Subcutaneous abdominal adipose tissue (tissue), 5 donors: ENCODE measurements at regions not wholly inside any gene's neighbourhood (a gene's known extent, or its start where the extent isn't known, plus 50 kb on each side); places are given as distances from the start of the nearest gene placed in this dataset.

Source experiments
- H3K27ac ChIP-seq: one replicate; pipeline ENCODE4 v1.7.0; 2013; ENCODE audit warnings: low read depth, mild to moderate bottlenecking, inconsistent platforms, low read length, moderate library complexity
- H3K27me3 ChIP-seq, 5 donors: one replicate each; pipeline ENCODE4 v1.7.0; 2013; ENCODE audit warnings: low read length in 5 of 5, inconsistent platforms in 1 of 5; ENCODE audit not compliant: control insufficient read depth in 5 of 5, insufficient read depth in 4 of 5
- H3K36me3 ChIP-seq, 5 donors: one replicate each; pipeline ENCODE4 v1.7.0; 2013; ENCODE audit warnings: low read length in 5 of 5; ENCODE audit not compliant: control insufficient read depth in 5 of 5, insufficient read depth in 5 of 5
- H3K4me1 ChIP-seq, 5 donors: one replicate each; pipeline ENCODE4 v1.7.0; 2013; ENCODE audit warnings: low read length in 5 of 5, mild to moderate bottlenecking in 3 of 5, moderate library complexity in 1 of 5; ENCODE audit not compliant: control insufficient read depth in 5 of 5, insufficient read depth in 5 of 5
- H3K4me3 ChIP-seq, 5 donors: one replicate each; pipeline ENCODE4 v1.7.0; 2013; ENCODE audit warnings: low read length in 5 of 5, low read depth in 1 of 5
- H3K9ac ChIP-seq, 5 donors: one replicate each; pipeline ENCODE4 v1.7.0; 2013; ENCODE audit warnings: low read length in 5 of 5, mild to moderate bottlenecking in 4 of 5, moderate library complexity in 3 of 5
- H3K9me3 ChIP-seq, 5 donors: one replicate each; pipeline ENCODE4 v1.7.0; 2013; ENCODE audit warnings: low read length in 5 of 5; ENCODE audit not compliant: control insufficient read depth in 5 of 5
- donor health status: healthy.
- donor health status: healthy.
- donor health status: healthy.
- donor health status: healthy.
- donor health status: healthy.

DNA sequence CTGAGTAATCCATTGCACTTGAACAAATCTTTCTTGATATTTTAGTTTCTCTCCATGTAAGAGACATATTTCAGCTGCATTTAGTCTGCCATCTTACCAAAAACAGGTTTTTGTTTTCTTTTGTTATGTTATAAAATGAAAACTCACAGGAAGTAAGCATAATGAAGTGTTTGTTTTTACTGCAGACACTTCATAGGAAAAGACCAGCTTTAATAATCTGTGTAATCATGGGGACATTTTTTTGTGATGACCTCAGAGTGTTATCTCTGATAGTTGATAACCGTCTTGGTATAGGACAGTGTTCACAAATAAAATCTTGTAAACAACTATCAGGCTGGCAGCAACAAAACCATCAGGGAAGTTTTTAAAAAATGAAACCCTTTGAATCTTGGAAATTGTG is 266.2 kb upstream of the OR4E1 start:
- H3K4me3 ChIP-seq, result no peak overlapping the region
- no peaks in the 10 kb centered on the region for H3K4me1 ChIP-seq
- no peaks in the 10 kb centered on the region for H3K27me3 ChIP-seq
- no peak overlapping the region for H3K27ac ChIP-seq
- H3K36me3 ChIP-seq, result no peaks in the 10 kb centered on the region
- H3K9ac ChIP-seq, result no peak overlapping the region
- H3K9me3 ChIP-seq, result no peaks in the 10 kb centered on the region

DNA sequence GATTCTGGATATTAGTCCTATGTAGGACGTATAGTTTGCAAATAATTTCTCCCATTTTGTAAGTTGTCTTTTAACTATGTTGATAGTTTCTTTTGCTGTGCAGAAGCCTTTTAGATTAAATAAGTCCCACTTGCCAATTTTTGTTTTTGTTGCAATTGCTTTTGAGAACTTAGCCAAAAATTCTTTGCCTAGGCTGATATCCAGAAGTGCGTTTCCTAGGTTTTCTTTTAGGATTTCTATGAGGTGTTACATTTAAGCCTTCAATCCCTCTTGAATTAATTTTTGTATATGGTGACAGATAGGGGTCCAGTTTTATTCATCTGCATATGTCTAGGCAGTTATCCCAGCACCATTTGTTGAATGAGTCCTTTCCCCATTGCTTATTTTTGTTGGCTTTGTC is 264.4 kb upstream of the OR4E1 start:
- H3K9me3 ChIP-seq, result no peaks in the 10 kb centered on the region
- no peaks in the 10 kb centered on the region for H3K36me3 ChIP-seq
- no peaks in the 10 kb centered on the region for H3K27me3 ChIP-seq
- no peak overlapping the region for H3K4me3 ChIP-seq
- H3K9ac ChIP-seq, result no peak overlapping the region
- H3K4me1 ChIP-seq, result no peaks in the 10 kb centered on the region
- H3K27ac ChIP-seq, result no peak overlapping the region

DNA sequence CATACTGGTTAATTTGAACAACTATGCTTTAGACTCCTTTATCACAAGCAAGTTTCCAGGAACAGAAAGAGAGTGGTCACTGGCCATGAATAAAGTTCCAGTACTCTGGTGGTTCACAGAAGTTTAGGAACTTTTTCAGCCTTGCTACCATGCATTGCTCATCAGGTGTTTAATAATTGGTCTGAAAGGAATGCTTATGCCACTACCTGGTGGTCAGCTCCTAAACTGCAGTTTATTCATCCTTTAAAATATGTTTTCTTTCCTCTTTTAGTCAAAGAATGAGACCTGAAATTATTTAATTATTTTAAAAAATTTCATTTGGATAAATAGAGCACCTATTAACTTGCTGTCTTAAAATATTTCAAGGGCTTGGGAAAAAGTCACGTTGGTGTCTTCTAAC is 260.1 kb upstream of the OR4E1 start:
- Histone ChIP-seq H3K4me3 (no peak overlapping the region), H3K9me3 (no peaks in the 10 kb centered on the region), H3K27me3 (no peaks in the 10 kb centered on the region), H3K36me3 (no peaks in the 10 kb centered on the region), H3K27ac (no peak overlapping the region), H3K4me1 (no peaks in the 10 kb centered on the region), H3K9ac (no peak overlapping the region)

DNA sequence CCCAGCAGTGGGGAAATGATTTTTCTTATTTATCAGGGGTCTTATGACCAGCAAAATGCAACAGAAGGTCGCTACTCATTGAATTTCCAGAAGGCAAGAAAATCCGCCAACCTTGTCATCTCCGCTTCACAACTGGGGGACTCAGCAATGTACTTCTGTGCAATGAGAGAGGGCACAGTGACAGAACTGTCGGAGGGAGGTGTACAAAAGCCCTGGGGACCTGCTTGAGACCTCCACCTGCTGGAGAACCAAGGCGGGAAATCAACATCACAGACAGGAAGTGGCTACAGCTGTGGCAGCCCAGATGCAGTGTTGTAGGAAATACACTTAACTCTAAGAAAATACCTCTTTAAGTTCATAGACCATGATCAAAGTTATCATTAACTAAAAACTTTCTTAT is 250.9 kb upstream of the OR4E1 start:
- Histone ChIP-seq H3K9ac (no peak overlapping the region), H3K4me1 (no peaks in the 10 kb centered on the region), H3K9me3 (no peaks in the 10 kb centered on the region), H3K27ac (no peak overlapping the region), H3K27me3 (peaks cover 0 to 3% (median 0%) of the 10 kb centered on the region in 5 donors), H3K4me3 (no peak overlapping the region), H3K36me3 (no peaks in the 10 kb centered on the region)

DNA sequence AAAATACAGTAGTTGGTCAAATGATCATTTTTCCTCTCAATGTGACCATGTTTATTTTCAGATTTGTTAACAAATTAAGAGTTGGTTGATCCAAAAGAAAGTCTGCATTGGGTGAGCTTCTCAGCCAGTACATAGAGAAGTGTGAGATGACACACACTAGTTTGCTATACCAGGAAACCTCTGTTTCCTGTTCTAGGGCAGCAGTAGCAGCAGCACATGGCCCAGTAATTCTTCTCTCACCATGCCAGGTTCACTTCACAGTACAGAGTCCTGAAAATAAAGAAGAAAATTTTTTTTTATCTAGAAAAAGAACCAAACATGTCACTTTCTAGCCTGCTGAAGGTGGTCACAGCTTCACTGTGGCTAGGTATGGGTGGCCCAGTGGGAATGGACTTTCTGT is 250.2 kb upstream of the OR4E1 start:
- no peak overlapping the region for H3K27ac ChIP-seq
- no peak overlapping the region for H3K9ac ChIP-seq
- H3K9me3 ChIP-seq, result no peaks in the 10 kb centered on the region
- no peak overlapping the region for H3K4me3 ChIP-seq
- H3K27me3 ChIP-seq, result peaks cover 0 to 3% (median 0%) of the 10 kb centered on the region in 5 donors
- H3K4me1 ChIP-seq, result no peaks in the 10 kb centered on the region
- H3K36me3 ChIP-seq, result no peaks in the 10 kb centered on the region

DNA sequence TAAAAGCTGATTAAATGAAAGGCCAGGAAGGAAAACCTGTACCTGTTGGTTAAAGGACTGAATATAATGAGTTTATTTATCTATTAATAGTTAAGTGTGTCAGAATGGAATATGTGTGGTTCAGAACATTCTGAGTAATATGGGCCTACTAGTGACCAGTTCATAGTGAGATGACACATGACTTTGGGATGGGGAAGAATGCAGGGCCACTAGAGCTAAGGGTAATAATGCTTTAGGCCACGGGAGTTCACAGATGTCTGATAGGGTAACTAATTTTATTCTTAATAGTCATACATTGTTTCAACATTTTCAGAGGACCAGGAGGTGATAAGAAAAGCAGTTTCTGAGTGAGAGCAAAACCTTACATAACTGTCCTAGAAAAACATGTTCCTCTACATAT is 247.8 kb upstream of the OR4E1 start:
- Histone ChIP-seq H3K9ac (no peak overlapping the region), H3K4me3 (no peak overlapping the region), H3K4me1 (peaks cover 0 to 4% (median 0%) of the 10 kb centered on the region in 5 donors), H3K9me3 (no peaks in the 10 kb centered on the region), H3K27me3 (peaks cover 0 to 3% (median 0%) of the 10 kb centered on the region in 5 donors), H3K27ac (no peak overlapping the region), H3K36me3 (no peaks in the 10 kb centered on the region)

DNA sequence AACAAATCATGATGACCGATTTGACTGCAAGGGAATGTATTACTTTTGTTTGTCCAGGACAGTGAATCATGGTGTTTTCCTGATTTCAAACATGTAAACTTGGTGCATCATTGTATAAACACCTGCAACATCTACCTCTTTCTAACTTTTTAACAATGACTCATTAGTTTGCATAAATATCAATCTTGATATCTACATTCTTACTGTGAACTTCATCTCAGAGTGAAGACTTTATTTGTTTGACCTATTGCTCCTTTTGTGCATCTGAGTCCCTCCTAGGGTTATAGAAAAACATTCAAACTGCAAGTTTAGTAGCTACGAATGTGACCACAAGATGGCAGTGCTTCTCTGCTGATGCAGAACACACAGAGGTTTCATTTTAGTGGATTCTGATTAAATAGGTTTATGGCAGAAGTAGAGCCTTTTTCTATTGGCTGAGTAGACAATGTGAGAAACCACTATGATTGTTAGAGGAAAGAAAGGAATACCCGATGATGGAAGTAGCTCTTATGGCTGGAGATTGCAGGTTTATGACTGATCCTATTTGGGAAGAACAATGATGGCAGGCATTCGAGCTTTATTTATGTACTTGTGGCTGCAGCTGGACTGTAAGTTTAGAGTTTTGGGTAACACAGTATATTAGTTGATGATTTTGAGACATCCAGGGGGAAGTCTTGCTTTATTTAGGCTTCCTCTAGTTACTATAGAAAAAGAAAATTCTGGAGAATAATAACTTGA is 244.2 kb upstream of the OR4E1 start:
- H3K36me3 ChIP-seq, result no peaks in the 10 kb centered on the region
- no peaks in the 10 kb centered on the region for H3K27me3 ChIP-seq
- no peak overlapping the region for H3K9ac ChIP-seq
- H3K4me3 ChIP-seq, result peak overlapping the region in 3 of 5 donors; percentile 8 to 38 (median 23)
- peaks cover 0 to 4% (median 0%) of the 10 kb centered on the region in 5 donors for H3K4me1 ChIP-seq
- no peaks in the 10 kb centered on the region for H3K9me3 ChIP-seq
- H3K27ac ChIP-seq, result no peak overlapping the region

DNA sequence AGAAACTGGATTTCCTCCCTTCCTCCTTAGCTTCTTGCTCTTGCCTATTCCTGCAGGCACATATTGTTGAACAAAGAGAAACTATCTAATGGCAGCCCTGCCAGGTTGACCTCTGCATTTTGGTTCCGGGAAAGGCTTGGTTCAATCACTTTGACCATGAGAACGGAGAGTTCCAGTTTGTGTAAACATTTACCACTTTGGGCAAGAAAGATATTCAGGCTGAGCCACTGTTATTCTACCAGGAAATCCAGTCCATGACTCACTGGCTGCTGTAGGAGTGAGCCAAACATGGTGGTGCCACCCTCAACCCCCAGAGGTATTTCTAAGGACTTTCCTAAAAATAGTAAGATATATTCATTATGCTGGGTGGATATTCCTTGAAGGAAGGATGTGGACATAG is 242.2 kb upstream of the OR4E1 start:
- no peaks in the 10 kb centered on the region for H3K36me3 ChIP-seq
- H3K4me1 ChIP-seq, result peaks cover 0 to 4% (median 0%) of the 10 kb centered on the region in 5 donors
- no peaks in the 10 kb centered on the region for H3K9me3 ChIP-seq
- H3K27me3 ChIP-seq, result no peaks in the 10 kb centered on the region
- H3K4me3 ChIP-seq, result no peak overlapping the region
- no peak overlapping the region for H3K9ac ChIP-seq
- no peak overlapping the region for H3K27ac ChIP-seq

DNA sequence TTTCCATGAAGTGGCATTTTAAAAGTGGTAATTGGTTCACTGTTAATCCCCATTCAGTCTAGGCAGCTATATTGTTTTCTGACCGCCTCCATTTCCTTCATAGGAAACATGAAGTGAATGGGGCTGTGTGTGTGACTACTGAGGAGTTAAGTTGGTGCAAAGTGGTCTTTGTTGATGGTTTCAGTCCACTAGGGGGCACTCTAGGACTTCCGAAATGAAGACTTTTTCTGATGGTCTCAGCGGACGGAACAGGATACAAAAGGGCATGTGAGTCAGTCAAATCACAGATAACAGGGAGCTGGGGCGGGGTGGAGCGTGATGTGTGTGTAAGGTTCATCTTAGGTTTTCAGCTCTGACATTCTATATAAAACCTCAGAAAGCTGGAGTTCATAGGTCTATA is 240.1 kb upstream of the OR4E1 start:
- Histone ChIP-seq H3K4me1 (peaks cover 0 to 4% (median 0%) of the 10 kb centered on the region in 5 donors), H3K36me3 (no peaks in the 10 kb centered on the region)

DNA sequence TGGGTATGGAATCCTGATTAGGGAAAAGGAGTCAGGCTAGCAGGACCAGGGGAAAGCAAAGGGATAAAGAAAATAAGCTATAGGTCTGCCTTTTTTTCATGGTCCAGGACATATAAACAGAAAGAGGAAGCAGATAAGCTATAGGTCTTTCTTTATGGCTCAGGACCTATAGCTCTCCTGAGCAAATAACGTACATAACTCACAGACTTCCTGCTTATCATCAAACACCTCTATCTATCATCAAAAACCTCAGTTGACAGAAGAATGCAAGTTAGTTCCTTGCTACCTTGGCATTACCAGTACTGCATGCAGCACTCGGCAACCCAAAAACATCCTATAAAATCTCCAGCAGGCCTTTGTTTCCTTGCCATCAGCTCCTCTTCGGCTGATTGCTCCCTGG is 238.7 kb upstream of the OR4E1 start:
- Histone ChIP-seq H3K36me3 (no peaks in the 10 kb centered on the region), H3K9ac (no peak overlapping the region), H3K4me1 (no peaks in the 10 kb centered on the region), H3K4me3 (no peak overlapping the region), H3K27ac (no peak overlapping the region), H3K9me3 (no peaks in the 10 kb centered on the region), H3K27me3 (no peaks in the 10 kb centered on the region)

More for the DNA sequence above, 240.1 kb upstream of the OR4E1 start:
- Histone ChIP-seq H3K9me3 (no peaks in the 10 kb centered on the region), H3K27me3 (no peaks in the 10 kb centered on the region), H3K27ac (no peak overlapping the region), H3K9ac (no peak overlapping the region), H3K4me3 (no peak overlapping the region)
